Activated T-cell treated with anti-CD3 and anti-CD28 coated beads, Interleukin-2, amount 50 U/mL, for 4 hours (primary cell): ENCODE measurements at regions not wholly inside any gene's neighbourhood (a gene's known extent, or its start where the extent isn't known, plus 50 kb on each side); places are given as distances from the start of the nearest gene placed in this dataset.

Source experiments
- ATAC-seq, 2 donors: fragments of 200-7000 bp; cut with Tn5 transposase; one replicate each; pipeline ENCODE4 v1.10.0; 2021
- DNase-seq: peaks from one replicate; pipeline ENCODE4 v3.0.0-alpha.2; 2020
- H3K27me3 Mint-ChIP-seq: one replicate; pipeline ENCODE4 v1.8.0; 2021; ENCODE audit warnings: low read depth, mixed read lengths
- H3K36me3 Mint-ChIP-seq: one replicate; pipeline ENCODE4 v1.8.0; 2022; ENCODE audit warnings: mixed read lengths; ENCODE audit not compliant: insufficient read depth
- H3K4me1 Mint-ChIP-seq: one replicate; pipeline ENCODE4 v1.8.0; 2021; ENCODE audit warnings: low read depth, mixed read lengths
- H3K4me3 Mint-ChIP-seq: one replicate; pipeline ENCODE4 v1.8.0; 2021; ENCODE audit warnings: mild to moderate bottlenecking, moderate library complexity, mixed read lengths
- H3K9me3 Mint-ChIP-seq: one replicate; pipeline ENCODE4 v1.8.0; 2021; ENCODE audit warnings: mixed read lengths

- H3K4me1 Mint-ChIP-seq: no peaks in the 10 kb centered on the region
- no peak for ATAC-seq
- no peaks in the 10 kb centered on the region for H3K9me3 Mint-ChIP-seq
- DNase-seq: no peak
- H3K36me3 Mint-ChIP-seq: no peaks in the 10 kb centered on the region
- H3K4me3 Mint-ChIP-seq: no peak overlapping the region
- H3K27me3 Mint-ChIP-seq: no peaks in the 10 kb centered on the region
Observed at GRCh38 chr7:89770161-89770560, 384.1 kb upstream of the STEAP1 start.

- H3K9me3 Mint-ChIP-seq: no peaks in the 10 kb centered on the region
- H3K4me3 Mint-ChIP-seq: no peak overlapping the region
- H3K4me1 Mint-ChIP-seq: no peaks in the 10 kb centered on the region
- DNase-seq: no peak
- H3K36me3 Mint-ChIP-seq: no peaks in the 10 kb centered on the region
- H3K27me3 Mint-ChIP-seq: no peaks in the 10 kb centered on the region
- ATAC-seq: no peak
Observed at GRCh38 chr7:89771003-89771636, 383.1 kb upstream of the STEAP1 start.

- no peak for DNase-seq
- no peaks in the 10 kb centered on the region for H3K4me1 Mint-ChIP-seq
- no peaks in the 10 kb centered on the region for H3K9me3 Mint-ChIP-seq
- ATAC-seq: no peak
- no peaks in the 10 kb centered on the region for H3K36me3 Mint-ChIP-seq
- H3K27me3 Mint-ChIP-seq: no peaks in the 10 kb centered on the region
- no peak overlapping the region for H3K4me3 Mint-ChIP-seq
Observed at GRCh38 chr7:89772276-89772675, 382.0 kb upstream of the STEAP1 start.

GRCh38 chr7:89773611-89774010 lies 380.7 kb upstream of the STEAP1 start:
- ATAC-seq (no peak), DNase-seq (no peak)
- Mint-ChIP-seq H3K4me3 (no peak overlapping the region), H3K36me3 (no peaks in the 10 kb centered on the region), H3K4me1 (no peaks in the 10 kb centered on the region), H3K9me3 (no peaks in the 10 kb centered on the region), H3K27me3 (no peaks in the 10 kb centered on the region)

- ATAC-seq: no peak
Observed at GRCh38 chr7:89775459-89775858, 378.8 kb upstream of the STEAP1 start.

GRCh38 chr7:89776980-89777379 lies 377.3 kb upstream of the STEAP1 start:
- no peaks in the 10 kb centered on the region for H3K27me3 Mint-ChIP-seq
- no peaks in the 10 kb centered on the region for H3K4me1 Mint-ChIP-seq
- H3K9me3 Mint-ChIP-seq: peaks cover 10% of the 10 kb centered on the region
- no peak overlapping the region for H3K4me3 Mint-ChIP-seq
- DNase-seq: no peak
- ATAC-seq: no peak
- no peaks in the 10 kb centered on the region for H3K36me3 Mint-ChIP-seq

More at GRCh38 chr7:89775459-89775858, 378.8 kb upstream of the STEAP1 start:
- no peak overlapping the region for H3K4me3 Mint-ChIP-seq
- H3K4me1 Mint-ChIP-seq: no peaks in the 10 kb centered on the region
- DNase-seq: no peak
- H3K36me3 Mint-ChIP-seq: no peaks in the 10 kb centered on the region
- peaks cover 4% of the 10 kb centered on the region for H3K9me3 Mint-ChIP-seq
- no peaks in the 10 kb centered on the region for H3K27me3 Mint-ChIP-seq

GRCh38 chr7:89777499-89777898 lies 376.8 kb upstream of the STEAP1 start:
- no peak for DNase-seq
- Mint-ChIP-seq H3K4me1 (no peaks in the 10 kb centered on the region), H3K27me3 (no peaks in the 10 kb centered on the region), H3K4me3 (no peak overlapping the region), H3K9me3 (peaks cover 10% of the 10 kb centered on the region), H3K36me3 (no peaks in the 10 kb centered on the region)
- no peak for ATAC-seq

- DNase-seq: no peak
- Mint-ChIP-seq H3K4me3 (no peak overlapping the region), H3K27me3 (no peaks in the 10 kb centered on the region), H3K36me3 (no peaks in the 10 kb centered on the region), H3K9me3 (peaks cover 13% of the 10 kb centered on the region), H3K4me1 (no peaks in the 10 kb centered on the region)
- ATAC-seq: no peak
Observed at GRCh38 chr7:89780291-89780690, 374.0 kb upstream of the STEAP1 start.

GRCh38 chr7:89796481-89796880 lies 357.8 kb upstream of the STEAP1 start:
- no peak for ATAC-seq
- no peaks in the 10 kb centered on the region for H3K27me3 Mint-ChIP-seq
- no peaks in the 10 kb centered on the region for H3K4me1 Mint-ChIP-seq
- no peaks in the 10 kb centered on the region for H3K36me3 Mint-ChIP-seq
- no peaks in the 10 kb centered on the region for H3K9me3 Mint-ChIP-seq
- DNase-seq: no peak
- no peak overlapping the region for H3K4me3 Mint-ChIP-seq

GRCh38 chr7:89797965-89798598 lies 356.2 kb upstream of the STEAP1 start:
- no peaks in the 10 kb centered on the region for H3K9me3 Mint-ChIP-seq
- H3K4me3 Mint-ChIP-seq: no peak overlapping the region
- DNase-seq (no peak), ATAC-seq (no peak)
- H3K27me3 Mint-ChIP-seq: no peaks in the 10 kb centered on the region
- no peaks in the 10 kb centered on the region for H3K36me3 Mint-ChIP-seq
- H3K4me1 Mint-ChIP-seq: no peaks in the 10 kb centered on the region

- Mint-ChIP-seq H3K27me3 (no peaks in the 10 kb centered on the region), H3K9me3 (no peaks in the 10 kb centered on the region), H3K36me3 (no peaks in the 10 kb centered on the region), H3K4me1 (no peaks in the 10 kb centered on the region), H3K4me3 (no peak overlapping the region)
- DNase-seq (no peak), ATAC-seq (no peak)
Observed at GRCh38 chr7:89798599-89798996, 355.7 kb upstream of the STEAP1 start.

GRCh38 chr7:89800761-89801160 lies 353.5 kb upstream of the STEAP1 start:
- no peak for DNase-seq
- Mint-ChIP-seq H3K36me3 (no peaks in the 10 kb centered on the region), H3K9me3 (peaks cover 5% of the 10 kb centered on the region), H3K4me3 (no peak overlapping the region), H3K4me1 (no peaks in the 10 kb centered on the region), H3K27me3 (no peaks in the 10 kb centered on the region)
- ATAC-seq: no peak

GRCh38 chr7:89809291-89809690 lies 345.0 kb upstream of the STEAP1 start:
- DNase-seq (no peak), ATAC-seq (no peak)
- peaks cover 17% of the 10 kb centered on the region for H3K9me3 Mint-ChIP-seq
- no peaks in the 10 kb centered on the region for H3K4me1 Mint-ChIP-seq
- H3K4me3 Mint-ChIP-seq: no peak overlapping the region
- H3K27me3 Mint-ChIP-seq: no peaks in the 10 kb centered on the region
- no peaks in the 10 kb centered on the region for H3K36me3 Mint-ChIP-seq

- ATAC-seq (no peak), DNase-seq (no peak)
- no peaks in the 10 kb centered on the region for H3K27me3 Mint-ChIP-seq
- no peak overlapping the region for H3K4me3 Mint-ChIP-seq
- H3K9me3 Mint-ChIP-seq: peaks cover 3% of the 10 kb centered on the region
- no peaks in the 10 kb centered on the region for H3K36me3 Mint-ChIP-seq
- H3K4me1 Mint-ChIP-seq: no peaks in the 10 kb centered on the region
Observed at GRCh38 chr7:89813081-89813480, 341.2 kb upstream of the STEAP1 start.

GRCh38 chr7:89826121-89826520 lies 328.1 kb upstream of the STEAP1 start:
- no peak for DNase-seq
- no peak for ATAC-seq
- Mint-ChIP-seq H3K4me1 (no peaks in the 10 kb centered on the region), H3K9me3 (no peaks in the 10 kb centered on the region), H3K27me3 (no peaks in the 10 kb centered on the region), H3K36me3 (no peaks in the 10 kb centered on the region), H3K4me3 (no peak overlapping the region)
